SU-DHL-6 (cell line): ENCODE measurements at regions not wholly inside any gene's neighbourhood (a gene's known extent, or its start where the extent isn't known, plus 50 kb on each side); places are given as distances from the start of the nearest gene placed in this dataset.

ENCODE experiments used
- H2AFZ ChIP-seq: fragments of 200-600 bp; sonication (generic); 2 replicates; pipeline ENCODE4 v1.6.1; 2014; ENCODE audit warnings: low read depth, mild to moderate bottlenecking, moderate library complexity, mixed read lengths, antibody characterized with exemption, low read length; ENCODE audit not compliant: severe bottlenecking
- H3F3A ChIP-seq: fragments of 200-600 bp; shearing (Covaris generic); 2 replicates; pipeline ENCODE4 v1.6.0; 2016; ENCODE audit warnings: antibody characterized with exemption, mild to moderate bottlenecking; ENCODE audit not compliant: insufficient read depth
- H3K27ac ChIP-seq: fragments of 200-600 bp; sonication (generic); 2 replicates; pipeline ENCODE4 v1.5.1; 2016; ENCODE audit warnings: low read depth, mild to moderate bottlenecking, low read length, moderate library complexity, mixed read lengths
- H3K27me3 ChIP-seq: fragments of 200-600 bp; sonication (generic), shearing (Covaris generic); 2 replicates; pipeline ENCODE4 v1.6.0; 2014; ENCODE audit warnings: mild to moderate bottlenecking, low read length
- H3K36me3 ChIP-seq: fragments of 200-600 bp; sonication (generic); 2 replicates; pipeline ENCODE4 v1.6.1; 2014; ENCODE audit warnings: mild to moderate bottlenecking, low read length, mixed read lengths
- H3K4me2 ChIP-seq: fragments of 300-600, 200-600 bp; shearing (Covaris generic), sonication (generic); 2 replicates; pipeline ENCODE4 v1.6.0; 2014; ENCODE audit warnings: low read length, low read depth, mild to moderate bottlenecking; ENCODE audit not compliant: poor library complexity, severe bottlenecking
- H3K4me3 ChIP-seq: fragments of 200-600 bp; sonication (generic); 2 replicates; pipeline ENCODE4 v1.5.1; 2014; ENCODE audit warnings: antibody characterized with exemption, low read length, mild to moderate bottlenecking, mixed read lengths; ENCODE audit not compliant: insufficient read depth, poor library complexity, severe bottlenecking
- H3K79me2 ChIP-seq: fragments of 200-600 bp; sonication (generic); 2 replicates; pipeline ENCODE4 v1.6.1; 2014; ENCODE audit warnings: mild to moderate bottlenecking, low read length, moderate library complexity; ENCODE audit not compliant: insufficient read depth
- H3K9ac ChIP-seq: fragments of 200-600 bp; sonication (generic); 2 replicates; pipeline ENCODE4 v1.7.0; 2014; ENCODE audit warnings: mild to moderate bottlenecking, low read length
- H3K9me2 ChIP-seq: fragments of 200-600 bp; sonication (generic); replicated peaks from 2 replicates; pipeline ENCODE4 v1.6.1; 2014; ENCODE audit warnings: low read length; ENCODE audit not compliant: insufficient read depth
- H3K9me3 ChIP-seq: fragments of 200-600 bp; sonication (generic); 2 replicates; pipeline ENCODE4 v1.6.1; 2014; ENCODE audit warnings: low read length, mixed read lengths; ENCODE audit not compliant: insufficient read depth
- H4K20me1 ChIP-seq: fragments of 200-600 bp; sonication (generic); 2 replicates; pipeline ENCODE4 v1.6.1; 2014; ENCODE audit warnings: low read depth, mild to moderate bottlenecking, antibody characterized with exemption, low read length, moderate library complexity, mixed read lengths
- EZH2phosphoT487 ChIP-seq: fragments of 200-600 bp; sonication (generic), shearing (Covaris generic); conservative IDR thresholded peaks from 2 replicates; pipeline ENCODE4 v1.6.1; 2018; ENCODE audit warnings: mild to moderate bottlenecking, antibody characterized with exemption, low read length, moderate library complexity, mixed read lengths
- TF ChIP-seq, protein P1 (sequence below): fragments of 200-600 bp; sonication (generic); IDR thresholded peaks from one replicate; pipeline ENCODE4 v1.5.1; 2017; ENCODE audit warnings: antibody characterized with exemption, mild to moderate bottlenecking, low read length, moderate library complexity; ENCODE audit not compliant: insufficient read depth, poor library complexity, severe bottlenecking

DNA sequence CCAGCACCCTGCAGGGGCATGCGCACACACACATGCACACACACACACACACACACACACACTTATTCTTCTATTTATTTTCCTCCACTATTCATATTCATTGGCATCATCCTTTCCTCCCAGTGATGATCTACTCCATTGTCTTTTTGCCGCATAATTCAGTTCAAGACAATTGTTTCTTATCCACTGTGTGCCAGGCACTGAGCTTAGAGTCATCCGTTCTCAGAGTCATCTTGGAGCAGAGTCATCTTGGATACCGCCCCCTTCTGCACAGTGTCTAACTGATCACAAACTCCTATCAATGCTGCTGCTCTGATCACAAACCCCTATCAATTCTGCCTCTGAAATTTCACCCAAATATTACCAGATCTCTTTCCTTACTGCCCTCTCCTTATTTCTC lies 102.8 kb upstream of the PROX1 start:
- Histone ChIP-seq H3K27me3 (no peaks in the 10 kb centered on the region), H3K27ac (no peak overlapping the region), H3K36me3 (no peaks in the 10 kb centered on the region), H3K4me3 (no peak overlapping the region), H3K4me2 (no peak overlapping the region), H3K79me2 (no peaks in the 10 kb centered on the region), H4K20me1 (no peaks in the 10 kb centered on the region), H3F3A (no peaks in the 10 kb centered on the region), H3K9me2 (no peaks in the 10 kb centered on the region), H3K9ac (no peak overlapping the region), H3K9me3 (no peaks in the 10 kb centered on the region), H2AFZ (no peak overlapping the region)
- TF ChIP-seq, protein P1, sequence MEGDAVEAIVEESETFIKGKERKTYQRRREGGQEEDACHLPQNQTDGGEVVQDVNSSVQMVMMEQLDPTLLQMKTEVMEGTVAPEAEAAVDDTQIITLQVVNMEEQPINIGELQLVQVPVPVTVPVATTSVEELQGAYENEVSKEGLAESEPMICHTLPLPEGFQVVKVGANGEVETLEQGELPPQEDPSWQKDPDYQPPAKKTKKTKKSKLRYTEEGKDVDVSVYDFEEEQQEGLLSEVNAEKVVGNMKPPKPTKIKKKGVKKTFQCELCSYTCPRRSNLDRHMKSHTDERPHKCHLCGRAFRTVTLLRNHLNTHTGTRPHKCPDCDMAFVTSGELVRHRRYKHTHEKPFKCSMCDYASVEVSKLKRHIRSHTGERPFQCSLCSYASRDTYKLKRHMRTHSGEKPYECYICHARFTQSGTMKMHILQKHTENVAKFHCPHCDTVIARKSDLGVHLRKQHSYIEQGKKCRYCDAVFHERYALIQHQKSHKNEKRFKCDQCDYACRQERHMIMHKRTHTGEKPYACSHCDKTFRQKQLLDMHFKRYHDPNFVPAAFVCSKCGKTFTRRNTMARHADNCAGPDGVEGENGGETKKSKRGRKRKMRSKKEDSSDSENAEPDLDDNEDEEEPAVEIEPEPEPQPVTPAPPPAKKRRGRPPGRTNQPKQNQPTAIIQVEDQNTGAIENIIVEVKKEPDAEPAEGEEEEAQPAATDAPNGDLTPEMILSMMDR = no peak
- TF ChIP-seq EZH2phosphoT487 = no peak

DNA sequence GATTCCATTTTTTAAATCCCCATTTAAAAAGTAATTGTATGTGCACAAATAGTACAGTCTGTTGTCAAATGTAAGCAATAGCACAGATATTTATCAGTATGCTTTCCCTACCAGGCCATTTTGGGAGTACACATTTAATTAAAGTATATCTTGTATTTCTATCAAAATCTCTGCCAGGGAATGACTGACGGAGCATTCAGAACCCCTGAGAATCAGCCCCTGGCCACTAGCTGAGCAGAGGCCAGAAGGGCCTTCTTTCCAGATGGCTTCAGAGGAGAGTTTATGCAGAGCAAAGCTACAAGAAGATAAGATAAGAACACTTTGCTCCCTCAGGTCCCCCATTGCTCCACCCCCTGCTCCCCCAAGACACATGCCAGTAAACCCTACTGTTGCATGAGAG lies 99.9 kb upstream of the PROX1 start:
- TF ChIP-seq, protein P1 = no peak
- TF ChIP-seq EZH2phosphoT487 = no peak
- no peaks in the 10 kb centered on the region for H3K36me3 ChIP-seq
- H3K4me3 ChIP-seq = no peak overlapping the region
- no peaks in the 10 kb centered on the region for H3K9me2 ChIP-seq
- H3K9ac ChIP-seq = no peak overlapping the region
- H3K27me3 ChIP-seq = no peaks in the 10 kb centered on the region
- no peaks in the 10 kb centered on the region for H4K20me1 ChIP-seq
- no peak overlapping the region for H2AFZ ChIP-seq
- no peaks in the 10 kb centered on the region for H3K79me2 ChIP-seq
- no peak overlapping the region for H3K4me2 ChIP-seq
- no peak overlapping the region for H3K27ac ChIP-seq
- H3K9me3 ChIP-seq = no peaks in the 10 kb centered on the region
- H3F3A ChIP-seq = no peaks in the 10 kb centered on the region

GRCh38 chr1:213891989-213892902 lies 95.5 kb upstream of the PROX1 start:
- Histone ChIP-seq H3K79me2 (no peaks in the 10 kb centered on the region), H3K9ac (no peak overlapping the region)

More at GRCh38 chr1:213891989-213892902, 95.5 kb upstream of the PROX1 start:
- Histone ChIP-seq H3K27ac (no peak overlapping the region), H3K27me3 (no peaks in the 10 kb centered on the region), H3K4me2 (no peak overlapping the region), H3K4me3 (no peak overlapping the region), H3K36me3 (no peaks in the 10 kb centered on the region), H3K9me2 (no peaks in the 10 kb centered on the region), H3F3A (no peaks in the 10 kb centered on the region), H4K20me1 (no peaks in the 10 kb centered on the region), H2AFZ (no peak overlapping the region), H3K9me3 (no peaks in the 10 kb centered on the region)
- no peak for TF ChIP-seq EZH2phosphoT487
- TF ChIP-seq, protein P1 = no peak
